K562 (cell line): ENCODE measurements at regions not wholly inside any gene's neighbourhood (a gene's known extent, or its start where the extent isn't known, plus 50 kb on each side); places are given as distances from the start of the nearest gene placed in this dataset.
A peak's percentile ranks its signal among the peaks of the same experiment; 100 is the strongest.

Experiments
- ATAC-seq: fragments of 200-7000 bp; cut with Tn5 transposase; 3 replicates; pipeline ENCODE4 v1.9.1; 2020; ENCODE audit warnings: moderate library complexity
- BruUV-seq: library from RNA; stranded (reverse); fragments of 400-500 nt; replicated peaks from 2 replicates; lab custom pipeline; 2021; lab: Mats Ljungman, UMichigan
- CTCF ChIA-PET: fragments of 300-600 bp; formaldehyde crosslinking; extraction: SDS; loops from one replicate; lab custom pipeline; 2021; ENCODE audit warnings: low intra/inter-chr PET ratio; lab: Yijun Ruan, JAX
- POLR2A ChIA-PET: fragments of 300-600, 350-650 bp; sonication (Branson Sonifier 250); formaldehyde crosslinking; extraction: SDS; loops from one replicate; lab custom pipeline; 2021; ENCODE audit warnings: antibody characterized with exemption, inconsistent platforms; lab: Yijun Ruan, JAX
- DNase-seq, 4 experiments: peaks; one replicate each; pipeline versions ENCODE4 v3.0.0 to v3.0.0-alpha.2; 2011 to 2018; ENCODE audit warnings: low spot score in 3 of 4, mixed read lengths in 3 of 4; ENCODE audit errors: extremely low read depth in 1 of 4
- FAIRE-seq: peaks from 2 replicates; lab custom pipeline; 2011; peaks lifted over from hg19 to GRCh38; lab: Jason Lieb, UNC
- H2AFZ ChIP-seq: 2 replicates; pipeline ENCODE4 v1.6.0; 2011; ENCODE audit warnings: low read depth, low read length, control low read depth, inconsistent platforms
- H3K27ac ChIP-seq: fragments of 200-600 bp; 3 replicates; pipeline ENCODE4 v1.8.0; 2011; ENCODE audit warnings: low read depth, mild to moderate bottlenecking, control low read depth, inconsistent platforms, low read length, moderate library complexity, mixed read lengths; ENCODE audit errors: extremely low read depth
- H3K27me3 ChIP-seq, 2 experiments: fragments of 300-600 bp in 1 of 2; 2 replicates in 1 of 2; 3 replicates in 1 of 2; pipeline versions ENCODE4 v1.6.0 to v1.8.0; 2011; ENCODE audit warnings: inconsistent platforms in 2 of 2, low read length in 2 of 2, mild to moderate bottlenecking in 1 of 2, mixed read lengths in 1 of 2, moderate library complexity in 1 of 2; ENCODE audit not compliant: control insufficient read depth in 2 of 2, insufficient read depth in 2 of 2
- H3K36me3 ChIP-seq: fragments of 300-600 bp; 3 replicates; pipeline ENCODE4 v1.8.0; 2011; ENCODE audit warnings: mild to moderate bottlenecking, low read length, inconsistent platforms; ENCODE audit not compliant: control insufficient read depth, insufficient read depth
- H3K4me1 ChIP-seq, 2 experiments: fragments of 200-600 bp in 1 of 2; replicated peaks in 1 of 2; 2 replicates in 1 of 2; 3 replicates in 1 of 2; pipeline versions ENCODE4 v1.5.1 to v1.8.0; 2011; ENCODE audit warnings: inconsistent platforms in 2 of 2, low read length in 2 of 2, mild to moderate bottlenecking in 1 of 2, mixed read lengths in 1 of 2, moderate library complexity in 1 of 2; ENCODE audit not compliant: control insufficient read depth in 2 of 2, insufficient read depth in 2 of 2
- H3K4me2 ChIP-seq: 2 replicates; pipeline ENCODE4 v1.6.1; 2011; ENCODE audit warnings: low read length, control low read depth, inconsistent platforms, mixed read lengths; ENCODE audit not compliant: insufficient read depth
- H3K4me3 ChIP-seq: fragments of 200-600 bp; sonication (generic), shearing (Covaris generic); 2 replicates; pipeline ENCODE4 v1.5.1; 2016; ENCODE audit warnings: control low read depth, inconsistent platforms
- H3K79me2 ChIP-seq: fragments of 200-600 bp; 3 replicates; pipeline ENCODE4 v1.8.0; 2011; ENCODE audit warnings: low read length, inconsistent platforms; ENCODE audit not compliant: control insufficient read depth, insufficient read depth
- H3K9ac ChIP-seq, 2 experiments: 2 replicates each; pipeline versions ENCODE4 v1.6.0 to v1.6.1; 2011; ENCODE audit warnings: low read depth in 2 of 2, low read length in 2 of 2, control low read depth in 1 of 2, inconsistent platforms in 1 of 2, mild to moderate bottlenecking in 1 of 2, mixed read lengths in 1 of 2; ENCODE audit not compliant: insufficient read depth in 1 of 2
- H3K9me1 ChIP-seq: one replicate; pipeline ENCODE4 v1.6.0; 2011; ENCODE audit warnings: inconsistent platforms, mild to moderate bottlenecking, low read length, moderate library complexity; ENCODE audit not compliant: control insufficient read depth, insufficient read depth
- H3K9me3 ChIP-seq: replicated peaks from 2 replicates; pipeline ENCODE4 v1.5.1; 2011; ENCODE audit warnings: low read depth, low read length, inconsistent platforms; ENCODE audit not compliant: control insufficient read depth, insufficient read depth
- H4K20me1 ChIP-seq: replicated peaks from 2 replicates; pipeline ENCODE4 v1.6.1; 2011; ENCODE audit warnings: low read length, inconsistent platforms, mixed read lengths; ENCODE audit not compliant: control insufficient read depth, insufficient read depth
- NR2C1 ChIP-seq, 2 experiments: fragments of 450-650 bp; IDR thresholded peaks; 2 replicates each; pipeline ENCODE4 v1.6.1; 2017; ENCODE audit warnings: mild to moderate bottlenecking in 2 of 2, antibody characterized with exemption in 1 of 2, inconsistent platforms in 1 of 2, missing compliant biosample characterization in 1 of 2, missing genetic modification characterization in 1 of 2
- ZFP30 ChIP-seq: fragments of 250-450 bp; sonication (Bioruptor Pico); IDR thresholded peaks from 2 replicates; pipeline ENCODE4 v1.8.0; 2022; ENCODE audit warnings: moderate library complexity, mild to moderate bottlenecking, inconsistent platforms, borderline replicate concordance
- WGBS: fragments of 100-300 bp; shearing (Covaris generic); methylation state at CpG from one replicate; pipeline ENCODE4 v1.1.6; 2016; ENCODE audit warnings: low coverage, mixed read lengths; ENCODE audit not compliant: insufficient coverage; ENCODE audit errors: missing lambda C conversion rate; 5-methylcytosine and 5-hydroxymethylcytosine counted together
- in situ Hi-C: fragments of 300-500 bp; cut with MboI; formaldehyde crosslinking; loops from 4 replicates; pipeline ENCODE4 v1.15.0; 2018; ENCODE audit warnings: inconsistent platforms, mixed read lengths
- intact Hi-C: fragments of 100-400 bp; cut with micrococcal nuclease; formaldehyde crosslinking; loops from 2 replicates; pipeline ENCODE4 v1.14.2; 2022
- TF ChIP-seq, protein P1 (sequence below), 2 experiments: fragments of 450-650 bp; formaldehyde crosslinking in 1 of 2; IDR thresholded peaks; 2 replicates each; pipeline versions ENCODE4 v1.4.0 to v1.6.1; 2014 to 2020; ENCODE audit warnings: mild to moderate bottlenecking in 2 of 2, borderline replicate concordance in 1 of 2, low read depth in 1 of 2
- TF ChIP-seq, protein P2 (sequence below): fragments of 250-450 bp; sonication (Bioruptor Pico); IDR thresholded peaks from 2 replicates; pipeline ENCODE4 v1.4.0; 2020; ENCODE audit warnings: mild to moderate bottlenecking, moderate library complexity

DNA sequence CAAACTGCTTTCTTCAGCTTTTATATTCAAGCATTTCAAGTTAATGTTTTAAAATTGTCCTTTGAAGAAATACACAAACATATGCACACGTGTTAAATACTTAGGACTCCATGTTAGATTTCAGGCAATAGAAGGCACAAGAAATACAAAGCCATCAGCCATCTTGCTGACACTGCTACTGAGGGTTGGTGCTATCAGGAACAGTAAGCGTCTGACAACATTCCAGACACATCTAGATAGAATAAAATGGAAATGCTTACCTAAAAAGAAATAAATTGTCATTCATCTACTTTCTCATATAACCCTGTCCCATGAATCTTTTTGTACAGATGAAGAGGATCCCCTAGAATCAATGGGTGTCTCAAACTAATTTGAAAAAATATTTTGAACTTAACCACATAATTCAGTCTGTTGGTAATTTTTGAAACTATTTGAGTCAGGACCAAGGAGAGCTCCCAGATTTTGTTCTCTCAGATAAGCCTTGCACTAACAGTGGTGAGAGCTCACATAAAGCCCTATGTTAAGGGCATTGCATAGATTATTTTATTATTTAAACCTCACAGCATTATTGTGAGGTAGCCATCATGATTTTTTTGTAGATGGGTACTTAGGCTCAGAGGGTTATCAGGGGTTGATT lies 631.1 kb upstream of the POU3F2 start:
- no peaks in the 10 kb centered on the region for H3K27me3 ChIP-seq
- WGBS: 0% methylated on average over 2 of the region's 2 CpGs
- no TSS peak for BruUV-seq
- TF ChIP-seq, protein P1, sequence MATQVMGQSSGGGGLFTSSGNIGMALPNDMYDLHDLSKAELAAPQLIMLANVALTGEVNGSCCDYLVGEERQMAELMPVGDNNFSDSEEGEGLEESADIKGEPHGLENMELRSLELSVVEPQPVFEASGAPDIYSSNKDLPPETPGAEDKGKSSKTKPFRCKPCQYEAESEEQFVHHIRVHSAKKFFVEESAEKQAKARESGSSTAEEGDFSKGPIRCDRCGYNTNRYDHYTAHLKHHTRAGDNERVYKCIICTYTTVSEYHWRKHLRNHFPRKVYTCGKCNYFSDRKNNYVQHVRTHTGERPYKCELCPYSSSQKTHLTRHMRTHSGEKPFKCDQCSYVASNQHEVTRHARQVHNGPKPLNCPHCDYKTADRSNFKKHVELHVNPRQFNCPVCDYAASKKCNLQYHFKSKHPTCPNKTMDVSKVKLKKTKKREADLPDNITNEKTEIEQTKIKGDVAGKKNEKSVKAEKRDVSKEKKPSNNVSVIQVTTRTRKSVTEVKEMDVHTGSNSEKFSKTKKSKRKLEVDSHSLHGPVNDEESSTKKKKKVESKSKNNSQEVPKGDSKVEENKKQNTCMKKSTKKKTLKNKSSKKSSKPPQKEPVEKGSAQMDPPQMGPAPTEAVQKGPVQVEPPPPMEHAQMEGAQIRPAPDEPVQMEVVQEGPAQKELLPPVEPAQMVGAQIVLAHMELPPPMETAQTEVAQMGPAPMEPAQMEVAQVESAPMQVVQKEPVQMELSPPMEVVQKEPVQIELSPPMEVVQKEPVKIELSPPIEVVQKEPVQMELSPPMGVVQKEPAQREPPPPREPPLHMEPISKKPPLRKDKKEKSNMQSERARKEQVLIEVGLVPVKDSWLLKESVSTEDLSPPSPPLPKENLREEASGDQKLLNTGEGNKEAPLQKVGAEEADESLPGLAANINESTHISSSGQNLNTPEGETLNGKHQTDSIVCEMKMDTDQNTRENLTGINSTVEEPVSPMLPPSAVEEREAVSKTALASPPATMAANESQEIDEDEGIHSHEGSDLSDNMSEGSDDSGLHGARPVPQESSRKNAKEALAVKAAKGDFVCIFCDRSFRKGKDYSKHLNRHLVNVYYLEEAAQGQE (IDR thresholded peaks at IDR 0.05; ENCODE audit: borderline replicate concordance): peak; percentile 75
- TF ChIP-seq, protein P1 (CRISPR knock-in tag; IDR thresholded peaks at IDR 0.05; ENCODE audit: low read depth): 0 out of 2 replicates have a peak, but pooled peaks have one; percentile 24
- TF ChIP-seq NR2C1 (IDR thresholded peaks at IDR 0.05): no peak
- TF ChIP-seq NR2C1 (tag; IDR thresholded peaks at IDR 0.05): no peak
- TF ChIP-seq, protein P2, sequence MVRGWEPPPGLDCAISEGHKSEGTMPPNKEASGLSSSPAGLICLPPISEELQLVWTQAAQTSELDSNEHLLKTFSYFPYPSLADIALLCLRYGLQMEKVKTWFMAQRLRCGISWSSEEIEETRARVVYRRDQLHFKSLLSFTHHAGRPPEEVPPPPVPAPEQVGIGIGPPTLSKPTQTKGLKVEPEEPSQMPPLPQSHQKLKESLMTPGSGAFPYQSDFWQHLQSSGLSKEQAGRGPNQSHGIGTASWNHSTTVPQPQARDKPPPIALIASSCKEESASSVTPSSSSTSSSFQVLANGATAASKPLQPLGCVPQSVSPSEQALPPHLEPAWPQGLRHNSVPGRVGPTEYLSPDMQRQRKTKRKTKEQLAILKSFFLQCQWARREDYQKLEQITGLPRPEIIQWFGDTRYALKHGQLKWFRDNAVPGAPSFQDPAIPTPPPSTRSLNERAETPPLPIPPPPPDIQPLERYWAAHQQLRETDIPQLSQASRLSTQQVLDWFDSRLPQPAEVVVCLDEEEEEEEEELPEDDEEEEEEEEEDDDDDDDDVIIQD (CRISPR knock-in tag): no peak
- no peak for TF ChIP-seq ZFP30 (CRISPR knock-in tag)
- no peaks in the 10 kb centered on the region for H4K20me1 ChIP-seq
- H3K9me3 ChIP-seq: no peaks in the 10 kb centered on the region; the same call in 1 of the 2 replicates
- no peak for FAIRE-seq
- in situ Hi-C loops (no loop called here), intact Hi-C loops (no loop called here)
- H3K27ac ChIP-seq: no peak overlapping the region
- H3K36me3 ChIP-seq: no peaks in the 10 kb centered on the region
- ATAC-seq: no peak
- peak in 1 of 4 experiments; percentile 0 for DNase-seq
- ChIA-PET CTCF (no interaction called here), POLR2A (no interaction called here)
- no peak overlapping the region for H3K9ac ChIP-seq
- no peaks in the 10 kb centered on the region for H3K4me1 ChIP-seq
- H3K4me3 ChIP-seq: no peak overlapping the region
- no peaks in the 10 kb centered on the region for H3K79me2 ChIP-seq
- no peak overlapping the region for H3K4me2 ChIP-seq
- no peak overlapping the region for H2AFZ ChIP-seq
- H3K9me1 ChIP-seq: no peaks in the 10 kb centered on the region
